Trophoblast cell (in vitro differentiated cells and primary cell): ENCODE measurements at regions not wholly inside any gene's neighbourhood (a gene's known extent, or its start where the extent isn't known, plus 50 kb on each side); places are given as distances from the start of the nearest gene placed in this dataset.

Source experiments
- DNase-seq, 2 donors: peaks; one replicate each; pipeline ENCODE4 v3.0.0-alpha.2; 2016
- H2AFZ ChIP-seq: 2 replicates; pipeline ENCODE4 v1.6.1; 2013; ENCODE audit warnings: low read length, moderate library complexity, mild to moderate bottlenecking; ENCODE audit not compliant: insufficient read depth, poor library complexity
- H2AK5ac ChIP-seq: 2 replicates; pipeline ENCODE4 v1.6.1; 2013; ENCODE audit warnings: mild to moderate bottlenecking, low read length
- H2BK120ac ChIP-seq: 2 replicates; pipeline ENCODE4 v1.6.1; 2013; ENCODE audit warnings: low read length, mild to moderate bottlenecking, moderate library complexity; ENCODE audit not compliant: insufficient read depth, poor library complexity
- H2BK12ac ChIP-seq: 2 replicates; pipeline ENCODE4 v1.6.1; 2013; ENCODE audit warnings: mild to moderate bottlenecking, low read length, moderate library complexity
- H2BK5ac ChIP-seq: 2 replicates; pipeline ENCODE4 v1.6.1; 2013; ENCODE audit warnings: low read length, low read depth, moderate library complexity, mild to moderate bottlenecking; ENCODE audit not compliant: poor library complexity
- H3K14ac ChIP-seq: 2 replicates; pipeline ENCODE4 v1.6.1; 2013; ENCODE audit warnings: mild to moderate bottlenecking, low read length
- H3K18ac ChIP-seq: 2 replicates; pipeline ENCODE4 v1.6.1; 2013; ENCODE audit warnings: mild to moderate bottlenecking, low read length
- H3K23ac ChIP-seq: 2 replicates; pipeline ENCODE4 v1.6.1; 2013; ENCODE audit warnings: low read length
- H3K27ac ChIP-seq: 2 replicates; pipeline ENCODE4 v1.5.1; 2013; ENCODE audit warnings: low read depth, mild to moderate bottlenecking, inconsistent platforms, low read length, moderate library complexity
- H3K27me3 ChIP-seq: 2 replicates; pipeline ENCODE4 v1.6.1; 2013; ENCODE audit warnings: inconsistent platforms, mild to moderate bottlenecking, low read length, moderate library complexity; ENCODE audit not compliant: insufficient read depth
- H3K36me3 ChIP-seq, 2 experiments: 1 replicate in 1 of 2; 2 replicates in 1 of 2; pipeline ENCODE4 v1.6.1; 2013; ENCODE audit warnings: low read length in 2 of 2, mild to moderate bottlenecking in 2 of 2, moderate library complexity in 1 of 2; ENCODE audit not compliant: insufficient read depth in 2 of 2, control insufficient read depth in 1 of 2
- H3K4ac ChIP-seq: 2 replicates; pipeline ENCODE4 v1.6.1; 2013; ENCODE audit warnings: low read depth, mild to moderate bottlenecking, low read length, moderate library complexity
- H3K4me1 ChIP-seq, 2 experiments: 1 replicate in 1 of 2; 2 replicates in 1 of 2; pipeline ENCODE4 v1.6.1; 2013; ENCODE audit warnings: low read length in 2 of 2, mild to moderate bottlenecking in 2 of 2, moderate library complexity in 1 of 2; ENCODE audit not compliant: insufficient read depth in 2 of 2, control insufficient read depth in 1 of 2
- H3K4me2 ChIP-seq: 2 replicates; pipeline ENCODE4 v1.6.1; 2013; ENCODE audit warnings: inconsistent platforms, mild to moderate bottlenecking, low read length, moderate library complexity
- H3K4me3 ChIP-seq: 2 replicates; pipeline ENCODE4 v1.5.1; 2013; ENCODE audit warnings: mild to moderate bottlenecking, low read depth, low read length, inconsistent platforms
- H3K79me1 ChIP-seq: one replicate; pipeline ENCODE4 v1.6.1; 2013; ENCODE audit warnings: low read length
- H3K79me2 ChIP-seq: 2 replicates; pipeline ENCODE4 v1.6.1; 2013; ENCODE audit warnings: low read length, mild to moderate bottlenecking; ENCODE audit not compliant: control insufficient read depth, insufficient read depth, poor library complexity
- H3K9ac ChIP-seq: 2 replicates; pipeline ENCODE4 v1.6.1; 2013; ENCODE audit warnings: mild to moderate bottlenecking, low read length
- H3K9me3 ChIP-seq: 2 replicates; pipeline ENCODE4 v1.6.1; 2013; ENCODE audit warnings: low read depth, mild to moderate bottlenecking, control low read depth, inconsistent platforms, low read length; ENCODE audit not compliant: insufficient read depth
- H4K12ac ChIP-seq: 2 replicates; pipeline ENCODE4 v1.6.1; 2013; ENCODE audit warnings: low read depth, mild to moderate bottlenecking, low read length, moderate library complexity
- H4K8ac ChIP-seq: 2 replicates; pipeline ENCODE4 v1.6.1; 2013; ENCODE audit warnings: low read depth, mild to moderate bottlenecking, low read length, moderate library complexity
- H4K91ac ChIP-seq: one replicate; pipeline ENCODE4 v1.6.1; 2013; ENCODE audit warnings: low read depth, mild to moderate bottlenecking, low read length, moderate library complexity
- WGBS: extraction: QIAGEN DNeasy Blood & Tissue Kit; methylation state at CpG from one replicate; pipeline ENCODE4 v1.1.7; 2013; ENCODE audit warnings: missing lambda C conversion rate; ENCODE audit not compliant: insufficient read length, insufficient coverage; ENCODE audit errors: extremely low coverage; 5-methylcytosine and 5-hydroxymethylcytosine counted together

DNA sequence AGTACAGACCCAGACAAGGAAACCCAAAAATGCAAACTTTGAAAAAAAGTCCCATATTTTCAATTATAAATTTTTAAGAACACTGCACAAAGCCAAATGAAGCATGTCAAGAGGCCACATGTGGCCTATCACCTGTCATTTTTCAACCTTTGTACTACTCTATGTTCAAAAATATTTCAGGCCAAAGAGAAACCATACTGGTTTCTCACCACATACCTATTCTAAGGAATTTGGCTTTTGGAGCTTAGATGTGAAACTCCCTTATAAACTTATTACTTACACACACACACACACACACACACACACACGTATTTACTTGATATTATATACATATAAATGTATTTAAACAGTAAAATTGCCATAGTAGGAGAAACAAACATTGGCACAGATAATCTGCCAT is 338.7 kb downstream of the TXNL1 start:
- Histone ChIP-seq H2BK120ac (no peak overlapping the region), H3K9me3 (no peaks in the 10 kb centered on the region), H3K27me3 (no peaks in the 10 kb centered on the region), H3K23ac (no peak overlapping the region), H3K9ac (no peak overlapping the region), H4K91ac (no peak overlapping the region), H2AFZ (no peak overlapping the region), H3K36me3 (no peaks in the 10 kb centered on the region), H3K27ac (no peak overlapping the region), H3K18ac (no peak overlapping the region), H3K14ac (no peak overlapping the region), H3K79me1 (no peaks in the 10 kb centered on the region), H3K4me1 (no peaks in the 10 kb centered on the region), H2AK5ac (no peak overlapping the region), H3K4ac (no peak overlapping the region), H3K4me2 (no peak overlapping the region), H3K4me3 (no peak overlapping the region), H4K12ac (no peak overlapping the region), H3K79me2 (no peaks in the 10 kb centered on the region), H4K8ac (no peak overlapping the region), H2BK5ac (no peak overlapping the region), H2BK12ac (no peak overlapping the region)
- no CpG with 5 or more reads among the region's 1 CpG for WGBS
- no peak for DNase-seq

GRCh38 chr18:56298935-56299334 is 339.5 kb downstream of the TXNL1 start:
- H2AK5ac ChIP-seq: no peak overlapping the region
- no peak overlapping the region for H2BK120ac ChIP-seq
- no peaks in the 10 kb centered on the region for H3K79me2 ChIP-seq
- WGBS: no CpG with 5 or more reads among the region's 1 CpG
- H3K36me3 ChIP-seq: no peaks in the 10 kb centered on the region
- H2BK5ac ChIP-seq: no peak overlapping the region
- H3K27ac ChIP-seq: no peak overlapping the region
- H3K9ac ChIP-seq: no peak overlapping the region
- H3K4me2 ChIP-seq: no peak overlapping the region
- H3K9me3 ChIP-seq: no peaks in the 10 kb centered on the region
- no peak overlapping the region for H4K12ac ChIP-seq
- no peak overlapping the region for H3K14ac ChIP-seq
- no peak overlapping the region for H3K18ac ChIP-seq
- H4K91ac ChIP-seq: no peak overlapping the region
- no peaks in the 10 kb centered on the region for H3K27me3 ChIP-seq
- no peak overlapping the region for H3K4ac ChIP-seq
- no peaks in the 10 kb centered on the region for H3K4me1 ChIP-seq
- H2BK12ac ChIP-seq: no peak overlapping the region
- no peak overlapping the region for H3K4me3 ChIP-seq
- H3K23ac ChIP-seq: no peak overlapping the region
- H3K79me1 ChIP-seq: no peaks in the 10 kb centered on the region
- H2AFZ ChIP-seq: no peak overlapping the region
- peak in 1 of 2 donors; percentile 13 for DNase-seq
- no peak overlapping the region for H4K8ac ChIP-seq

- Histone ChIP-seq H3K4me3 (no peak overlapping the region), H4K12ac (no peak overlapping the region), H3K4me2 (no peak overlapping the region), H2BK12ac (no peak overlapping the region), H3K23ac (no peak overlapping the region), H3K4ac (no peak overlapping the region), H3K27ac (no peak overlapping the region), H2AK5ac (no peak overlapping the region), H3K79me1 (no peaks in the 10 kb centered on the region), H3K27me3 (no peaks in the 10 kb centered on the region), H2AFZ (no peak overlapping the region), H4K8ac (no peak overlapping the region), H2BK5ac (no peak overlapping the region), H3K4me1 (no peaks in the 10 kb centered on the region), H3K79me2 (no peaks in the 10 kb centered on the region), H3K36me3 (no peaks in the 10 kb centered on the region), H3K9ac (no peak overlapping the region), H2BK120ac (no peak overlapping the region), H4K91ac (no peak overlapping the region), H3K18ac (no peak overlapping the region), H3K9me3 (no peaks in the 10 kb centered on the region), H3K14ac (no peak overlapping the region)
- DNase-seq: no peak
- WGBS: no CpG with 5 or more reads among the region's 3 CpGs
These were observed 342.0 kb downstream of the TXNL1 start for GRCh38 chr18:56296381-56296780.

- H3K36me3 ChIP-seq: no peaks in the 10 kb centered on the region
- H2BK120ac ChIP-seq: no peak overlapping the region
- H3K9me3 ChIP-seq: no peaks in the 10 kb centered on the region
- DNase-seq: no peak
- no peak overlapping the region for H2BK12ac ChIP-seq
- H2AK5ac ChIP-seq: no peak overlapping the region
- H3K27me3 ChIP-seq: no peaks in the 10 kb centered on the region
- no peak overlapping the region for H4K8ac ChIP-seq
- H3K79me1 ChIP-seq: no peaks in the 10 kb centered on the region
- no peak overlapping the region for H4K91ac ChIP-seq
- H4K12ac ChIP-seq: no peak overlapping the region
- H3K4me3 ChIP-seq: no peak overlapping the region
- no CpG with 5 or more reads among the region's 5 CpGs for WGBS
- H3K9ac ChIP-seq: no peak overlapping the region
- H2BK5ac ChIP-seq: no peak overlapping the region
- no peak overlapping the region for H2AFZ ChIP-seq
- H3K4me2 ChIP-seq: no peak overlapping the region
- no peaks in the 10 kb centered on the region for H3K79me2 ChIP-seq
- H3K14ac ChIP-seq: no peak overlapping the region
- H3K27ac ChIP-seq: no peak overlapping the region
- H3K18ac ChIP-seq: no peak overlapping the region
- H3K4me1 ChIP-seq: no peaks in the 10 kb centered on the region
- no peak overlapping the region for H3K4ac ChIP-seq
- no peak overlapping the region for H3K23ac ChIP-seq
These were observed 343.8 kb downstream of the TXNL1 start for GRCh38 chr18:56294484-56295183.
